Activated naive CD4-positive, alpha-beta T cell treated with anti-CD3 and anti-CD28 coated beads, Interleukin-2, amount 10 ng/mL, durations not matched to agents 7 days and 5 days (primary cell): ENCODE measurements at regions not wholly inside any gene's neighbourhood (a gene's known extent, or its start where the extent isn't known, plus 50 kb on each side); places are given as distances from the start of the nearest gene placed in this dataset.
"Not testable (repeated sequence)": the region's sequence is repeated elsewhere in the genome, so short reads cannot be mapped to it uniquely, and the experiment has no call there.

Experiments
- CTCF ChIA-PET: fragments of 350-600 bp; sonication (Branson Sonifier 250); formaldehyde crosslinking; loops from one replicate; lab custom pipeline; 2021; ENCODE audit warnings: antibody characterized with exemption; lab: Charles Lee
- DNase-seq: peaks from one replicate; pipeline ENCODE4 v3.0.0-alpha.2; 2020
- H3K27ac Mint-ChIP-seq: one replicate; pipeline ENCODE4 v1.8.0; 2021; ENCODE audit warnings: mild to moderate bottlenecking, moderate library complexity, mixed read lengths
- H3K27me3 Mint-ChIP-seq: one replicate; pipeline ENCODE4 v1.8.0; 2021; ENCODE audit warnings: mild to moderate bottlenecking, mixed read lengths
- H3K36me3 Mint-ChIP-seq: one replicate; pipeline ENCODE4 v1.8.0; 2021; ENCODE audit warnings: mixed read lengths
- H3K4me1 Mint-ChIP-seq: one replicate; pipeline ENCODE4 v1.8.0; 2021; ENCODE audit warnings: mixed read lengths
- H3K4me3 Mint-ChIP-seq: one replicate; pipeline ENCODE4 v1.8.0; 2021; ENCODE audit warnings: mild to moderate bottlenecking, moderate library complexity, mixed read lengths
- H3K9me3 Mint-ChIP-seq: one replicate; pipeline ENCODE4 v1.8.0; 2021; ENCODE audit warnings: mixed read lengths

GRCh38 chr12:131388164-131389053 lies 322.5 kb upstream of the SFSWAP start:
- CTCF ChIA-PET, H3K36me3 Mint-ChIP-seq, H3K9me3 Mint-ChIP-seq, H3K27me3 Mint-ChIP-seq, H3K4me3 Mint-ChIP-seq, H3K4me1 Mint-ChIP-seq, DNase-seq: not testable (repeated sequence)
- peak overlapping the region; percentile 58 for H3K27ac Mint-ChIP-seq

GRCh38 chr12:131389054-131390013 lies 321.6 kb upstream of the SFSWAP start:
- CTCF ChIA-PET = no interaction called here
- no peak for DNase-seq
- Mint-ChIP-seq H3K4me1 (no peaks in the 10 kb centered on the region), H3K36me3 (no peaks in the 10 kb centered on the region), H3K4me3 (no peak overlapping the region), H3K9me3 (peaks cover 4% of the 10 kb centered on the region), H3K27me3 (no peaks in the 10 kb centered on the region), H3K27ac (no peak overlapping the region)

GRCh38 chr12:131390412-131391334 lies 320.2 kb upstream of the SFSWAP start:
- peak; percentile 31 for DNase-seq
- H3K4me3 Mint-ChIP-seq = no peak overlapping the region
- H3K27ac Mint-ChIP-seq = no peak overlapping the region
- H3K4me1 Mint-ChIP-seq = no peaks in the 10 kb centered on the region
- no peaks in the 10 kb centered on the region for H3K27me3 Mint-ChIP-seq
- H3K9me3 Mint-ChIP-seq = peaks cover 4% of the 10 kb centered on the region
- CTCF ChIA-PET = no interaction called here
- H3K36me3 Mint-ChIP-seq = no peaks in the 10 kb centered on the region

GRCh38 chr12:131391399-131391798 lies 319.5 kb upstream of the SFSWAP start:
- no peaks in the 10 kb centered on the region for H3K27me3 Mint-ChIP-seq
- no peak overlapping the region for H3K4me3 Mint-ChIP-seq
- no peak overlapping the region for H3K27ac Mint-ChIP-seq
- no peak for DNase-seq
- CTCF ChIA-PET = no interaction called here
- H3K9me3 Mint-ChIP-seq = peaks cover 4% of the 10 kb centered on the region
- no peaks in the 10 kb centered on the region for H3K36me3 Mint-ChIP-seq
- H3K4me1 Mint-ChIP-seq = no peaks in the 10 kb centered on the region

- H3K4me3 Mint-ChIP-seq, H3K36me3 Mint-ChIP-seq, DNase-seq, H3K27ac Mint-ChIP-seq, H3K4me1 Mint-ChIP-seq, H3K27me3 Mint-ChIP-seq, CTCF ChIA-PET: not testable (repeated sequence)
- peaks cover 23% of the 10 kb centered on the region for H3K9me3 Mint-ChIP-seq
Observed at GRCh38 chr12:131394752-131395151, 316.1 kb upstream of the SFSWAP start.

GRCh38 chr12:131395209-131395684 lies 315.6 kb upstream of the SFSWAP start:
- CTCF ChIA-PET, H3K36me3 Mint-ChIP-seq, H3K27me3 Mint-ChIP-seq, H3K4me1 Mint-ChIP-seq, DNase-seq, H3K4me3 Mint-ChIP-seq, H3K27ac Mint-ChIP-seq: not testable (repeated sequence)
- peaks cover 23% of the 10 kb centered on the region for H3K9me3 Mint-ChIP-seq

GRCh38 chr12:131395971-131396573 lies 314.8 kb upstream of the SFSWAP start:
- Mint-ChIP-seq H3K27ac (no peak overlapping the region), H3K36me3 (no peaks in the 10 kb centered on the region), H3K4me1 (no peaks in the 10 kb centered on the region), H3K9me3 (peaks cover 23% of the 10 kb centered on the region), H3K27me3 (no peaks in the 10 kb centered on the region), H3K4me3 (no peak overlapping the region)
- CTCF ChIA-PET = no interaction called here
- DNase-seq = no peak

- Mint-ChIP-seq H3K27ac (no peak overlapping the region), H3K9me3 (peaks cover 23% of the 10 kb centered on the region), H3K4me1 (no peaks in the 10 kb centered on the region), H3K4me3 (no peak overlapping the region), H3K36me3 (no peaks in the 10 kb centered on the region), H3K27me3 (no peaks in the 10 kb centered on the region)
- CTCF ChIA-PET = no interaction called here
- DNase-seq = no peak
Observed at GRCh38 chr12:131397493-131398181, 313.3 kb upstream of the SFSWAP start.

GRCh38 chr12:131399000-131399399 lies 311.9 kb upstream of the SFSWAP start:
- H3K4me1 Mint-ChIP-seq = no peaks in the 10 kb centered on the region
- no peaks in the 10 kb centered on the region for H3K36me3 Mint-ChIP-seq
- H3K27me3 Mint-ChIP-seq = no peaks in the 10 kb centered on the region
- CTCF ChIA-PET = no interaction called here
- no peak overlapping the region for H3K4me3 Mint-ChIP-seq
- no peak overlapping the region for H3K27ac Mint-ChIP-seq
- no peak for DNase-seq
- H3K9me3 Mint-ChIP-seq = peaks cover 23% of the 10 kb centered on the region

- H3K4me1 Mint-ChIP-seq, H3K4me3 Mint-ChIP-seq, H3K36me3 Mint-ChIP-seq, CTCF ChIA-PET, H3K27ac Mint-ChIP-seq, DNase-seq, H3K27me3 Mint-ChIP-seq: not testable (repeated sequence)
- H3K9me3 Mint-ChIP-seq = peaks cover 21% of the 10 kb centered on the region
Observed at GRCh38 chr12:131400668-131401294, 310.1 kb upstream of the SFSWAP start.

- H3K36me3 Mint-ChIP-seq, H3K27ac Mint-ChIP-seq, H3K4me1 Mint-ChIP-seq, H3K27me3 Mint-ChIP-seq, DNase-seq, CTCF ChIA-PET, H3K4me3 Mint-ChIP-seq: not testable (repeated sequence)
- H3K9me3 Mint-ChIP-seq = peaks cover 19% of the 10 kb centered on the region
Observed at GRCh38 chr12:131401907-131402633, 308.8 kb upstream of the SFSWAP start.

- no peak overlapping the region for H3K27ac Mint-ChIP-seq
- no peaks in the 10 kb centered on the region for H3K27me3 Mint-ChIP-seq
- DNase-seq = no peak
- H3K9me3 Mint-ChIP-seq = peaks cover 14% of the 10 kb centered on the region
- H3K4me1 Mint-ChIP-seq = no peaks in the 10 kb centered on the region
- no peaks in the 10 kb centered on the region for H3K36me3 Mint-ChIP-seq
- CTCF ChIA-PET = no interaction called here
- no peak overlapping the region for H3K4me3 Mint-ChIP-seq
Observed at GRCh38 chr12:131402781-131403396, 308.0 kb upstream of the SFSWAP start.
